ENCODE measurements at regions not wholly inside any gene's neighbourhood (a gene's known extent, or its start where the extent isn't known, plus 50 kb on each side); places are given as distances from the start of the nearest gene placed in this dataset.

- Histone ChIP-seq H3K4me3 (ENCODE audit: low read length) (no peak overlapping the region), H3K36me3 (ENCODE audit: insufficient read depth, low read length) (no peaks in the 10 kb centered on the region), H3K9me2 (ENCODE audit: insufficient read depth, low read length) (no peaks in the 10 kb centered on the region), H3K79me2 (replicated peaks; ENCODE audit: insufficient read depth, low read length) (no peaks in the 10 kb centered on the region), H3K9ac (ENCODE audit: low read length) (no peak overlapping the region), H3K4me2 (ENCODE audit: low read length) (no peak overlapping the region), H3K9me3 (ENCODE audit: low read length) (no peaks in the 10 kb centered on the region), H3F3A (ENCODE audit: insufficient read depth, low read length, poor library complexity, severe bottlenecking) (no peaks in the 10 kb centered on the region), H3K27me3 (ENCODE audit: insufficient read depth, low read depth, low read length) (no peaks in the 10 kb centered on the region), H4K20me1 (ENCODE audit: insufficient read depth) (no peaks in the 10 kb centered on the region), H3K27ac (ENCODE audit: low read length) (no peak overlapping the region), H2AFZ (ENCODE audit: low read depth, low read length) (no peak overlapping the region)
- TF ChIP-seq TAF1 (IDR thresholded peaks at IDR 0.05; ENCODE audit: low read depth) = no peak
- TF ChIP-seq EP300 (conservative IDR thresholded peaks at IDR 0.05; ENCODE audit: poor library complexity, severe bottlenecking) = no peak
- TF ChIP-seq SMC3 (conservative IDR thresholded peaks at IDR 0.05; ENCODE audit: poor library complexity) = no peak
- no peak for TF ChIP-seq RAD21 (conservative IDR thresholded peaks at IDR 0.05)
- TF ChIP-seq POLR2AphosphoS5 (IDR thresholded peaks at IDR 0.05) = no peak
These were observed 132.0 kb upstream of the ATP6AP2 start for GRCh38 chrX:40448793-40449192.

GRCh38 chrX:40446921-40447320 lies 133.8 kb upstream of the ATP6AP2 start:
- no peak overlapping the region for H3K27ac ChIP-seq (ENCODE audit: low read length)
- no peak overlapping the region for H3K9ac ChIP-seq (ENCODE audit: low read length)
- H3K4me3 ChIP-seq (ENCODE audit: low read length) = no peak overlapping the region
- H3K27me3 ChIP-seq (ENCODE audit: insufficient read depth, low read depth, low read length) = no peaks in the 10 kb centered on the region
- TF ChIP-seq CTCF (IDR thresholded peaks at IDR 0.05; ENCODE audit: poor library complexity, severe bottlenecking) (no peak), REST (IDR thresholded peaks at IDR 0.05; ENCODE audit: borderline replicate concordance) (no peak), SMC3 (conservative IDR thresholded peaks at IDR 0.05; ENCODE audit: poor library complexity) (no peak), MXI1 (conservative IDR thresholded peaks at IDR 0.05; ENCODE audit: poor library complexity, severe bottlenecking) (no peak), TAF1 (IDR thresholded peaks at IDR 0.05; ENCODE audit: low read depth) (no peak), POLR2AphosphoS5 (IDR thresholded peaks at IDR 0.05) (no peak), EP300 (conservative IDR thresholded peaks at IDR 0.05; ENCODE audit: poor library complexity, severe bottlenecking) (no peak), RAD21 (conservative IDR thresholded peaks at IDR 0.05) (no peak), EZH2 (IDR thresholded peaks at IDR 0.05; ENCODE audit: borderline replicate concordance, insufficient read depth, low read length, poor library complexity, severe bottlenecking) (no peak)
- no peaks in the 10 kb centered on the region for H3K9me2 ChIP-seq (ENCODE audit: insufficient read depth, low read length)
- H3K9me3 ChIP-seq (ENCODE audit: low read length) = no peaks in the 10 kb centered on the region
- no peaks in the 10 kb centered on the region for H3F3A ChIP-seq (ENCODE audit: insufficient read depth, low read length, poor library complexity, severe bottlenecking)
- no peaks in the 10 kb centered on the region for H3K36me3 ChIP-seq (ENCODE audit: insufficient read depth, low read length)
- no peak overlapping the region for H3K4me2 ChIP-seq (ENCODE audit: low read length)
- H4K20me1 ChIP-seq (ENCODE audit: insufficient read depth) = no peaks in the 10 kb centered on the region
- no peaks in the 10 kb centered on the region for H3K79me2 ChIP-seq (replicated peaks; ENCODE audit: insufficient read depth, low read length)
- H2AFZ ChIP-seq (ENCODE audit: low read depth, low read length) = no peak overlapping the region

DNA sequence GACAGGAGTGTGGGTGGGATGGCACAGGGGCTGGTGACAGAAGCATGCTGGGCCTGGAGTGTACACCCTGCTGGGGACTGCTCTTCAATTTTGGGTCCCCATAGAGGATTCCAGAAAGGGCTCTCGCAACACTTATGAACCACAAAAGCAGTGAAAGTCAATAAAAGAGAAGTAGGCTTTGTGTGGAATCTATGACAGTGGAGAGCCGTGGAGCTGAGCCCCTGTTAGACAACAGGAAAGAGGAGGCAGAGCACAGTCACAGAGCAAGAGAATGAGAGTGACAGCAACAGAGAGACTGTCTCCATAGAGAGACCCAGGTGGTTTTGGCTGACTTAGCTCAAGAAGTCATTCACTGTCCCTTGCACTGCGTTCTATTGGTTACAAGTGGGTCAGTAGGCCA lies 135.1 kb upstream of the ATP6AP2 start:
- Histone ChIP-seq H3K9me2 (ENCODE audit: insufficient read depth, low read length) (no peaks in the 10 kb centered on the region), H3K9me3 (ENCODE audit: low read length) (no peaks in the 10 kb centered on the region), H3K4me3 (ENCODE audit: low read length) (no peak overlapping the region), H3F3A (ENCODE audit: insufficient read depth, low read length, poor library complexity, severe bottlenecking) (no peaks in the 10 kb centered on the region), H3K36me3 (ENCODE audit: insufficient read depth, low read length) (no peaks in the 10 kb centered on the region), H3K27me3 (ENCODE audit: insufficient read depth, low read depth, low read length) (no peaks in the 10 kb centered on the region), H3K27ac (ENCODE audit: low read length) (no peak overlapping the region), H3K79me2 (replicated peaks; ENCODE audit: insufficient read depth, low read length) (no peaks in the 10 kb centered on the region), H3K9ac (ENCODE audit: low read length) (no peak overlapping the region), H3K4me2 (ENCODE audit: low read length) (no peak overlapping the region), H2AFZ (ENCODE audit: low read depth, low read length) (no peak overlapping the region), H4K20me1 (ENCODE audit: insufficient read depth) (no peaks in the 10 kb centered on the region)
- TF ChIP-seq POLR2AphosphoS5 (IDR thresholded peaks at IDR 0.05) (no peak), TAF1 (IDR thresholded peaks at IDR 0.05; ENCODE audit: low read depth) (no peak), SMC3 (conservative IDR thresholded peaks at IDR 0.05; ENCODE audit: poor library complexity) (no peak), CTCF (IDR thresholded peaks at IDR 0.05; ENCODE audit: poor library complexity, severe bottlenecking) (no peak), EP300 (conservative IDR thresholded peaks at IDR 0.05; ENCODE audit: poor library complexity, severe bottlenecking) (no peak), REST (IDR thresholded peaks at IDR 0.05; ENCODE audit: borderline replicate concordance) (no peak)

Measured in neural cell (in vitro differentiated cells).